Activated T-cell treated with anti-CD3 and anti-CD28 coated beads, Interleukin-2, amount 50 U/mL, for 72 hours (primary cell): ENCODE measurements at regions not wholly inside any gene's neighbourhood (a gene's known extent, or its start where the extent isn't known, plus 50 kb on each side); places are given as distances from the start of the nearest gene placed in this dataset.
A peak's percentile ranks its signal among the peaks of the same experiment; 100 is the strongest.

ENCODE experiments used
- ATAC-seq, 2 donors: fragments of 150-1000 bp; cut with Tn5 transposase; replicated peaks in 1 of 2; 2 replicates each; pipeline ENCODE4 v1.10.0; 2021; ENCODE audit warnings: moderate library complexity in 2 of 2, mild to moderate bottlenecking in 1 of 2
- DNase-seq, 2 donors: peaks; one replicate each; pipeline ENCODE4 v3.0.0; 2021 to 2022; ENCODE audit warnings: mixed read lengths in 1 of 2
- H3K27ac Mint-ChIP-seq: one replicate; pipeline ENCODE4 v1.8.0; 2022; ENCODE audit warnings: mild to moderate bottlenecking, moderate library complexity, mixed read lengths
- H3K27me3 Mint-ChIP-seq: one replicate; pipeline ENCODE4 v1.8.0; 2022; ENCODE audit warnings: low read depth, mixed read lengths
- H3K36me3 Mint-ChIP-seq, 2 donors: one replicate each; pipeline ENCODE4 v1.8.0; 2022; ENCODE audit warnings: mixed read lengths in 2 of 2, mild to moderate bottlenecking in 1 of 2; ENCODE audit not compliant: insufficient read depth in 2 of 2
- H3K4me1 Mint-ChIP-seq: one replicate; pipeline ENCODE4 v1.8.0; 2022; ENCODE audit warnings: low read depth, mixed read lengths
- H3K4me3 Mint-ChIP-seq, 2 donors: one replicate each; pipeline ENCODE4 v1.8.0; 2022; ENCODE audit warnings: mild to moderate bottlenecking in 2 of 2, mixed read lengths in 2 of 2, moderate library complexity in 2 of 2
- H3K9me3 Mint-ChIP-seq, 2 donors: one replicate each; pipeline ENCODE4 v1.8.0; 2022; ENCODE audit warnings: mixed read lengths in 2 of 2

DNA sequence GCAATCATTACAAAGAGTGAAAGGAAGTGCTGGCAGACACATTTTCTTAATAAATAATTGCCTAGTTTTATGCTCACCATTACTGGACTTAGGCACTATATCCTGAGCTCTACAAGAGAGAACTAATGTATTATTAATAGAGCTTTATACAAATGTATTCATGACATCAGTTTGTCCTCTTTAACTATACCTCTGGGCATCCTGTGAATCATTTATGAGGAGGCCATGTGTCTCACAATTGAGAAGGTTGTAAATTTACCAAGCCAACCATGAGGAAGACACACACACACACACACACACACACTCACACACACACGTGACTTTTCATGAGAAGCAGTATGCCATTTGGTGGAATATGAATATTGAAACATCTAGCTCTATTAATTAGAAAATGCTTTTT is 728.2 kb downstream of the ARAP2 start:
- Mint-ChIP-seq H3K9me3 (peaks cover 3 to 7% of the 10 kb centered on the region in 2 donors), H3K27ac (no peak overlapping the region), H3K27me3 (no peaks in the 10 kb centered on the region), H3K36me3 (no peaks in the 10 kb centered on the region), H3K4me3 (no peak overlapping the region), H3K4me1 (no peaks in the 10 kb centered on the region)
- DNase-seq (no peak), ATAC-seq (no peak)

DNA sequence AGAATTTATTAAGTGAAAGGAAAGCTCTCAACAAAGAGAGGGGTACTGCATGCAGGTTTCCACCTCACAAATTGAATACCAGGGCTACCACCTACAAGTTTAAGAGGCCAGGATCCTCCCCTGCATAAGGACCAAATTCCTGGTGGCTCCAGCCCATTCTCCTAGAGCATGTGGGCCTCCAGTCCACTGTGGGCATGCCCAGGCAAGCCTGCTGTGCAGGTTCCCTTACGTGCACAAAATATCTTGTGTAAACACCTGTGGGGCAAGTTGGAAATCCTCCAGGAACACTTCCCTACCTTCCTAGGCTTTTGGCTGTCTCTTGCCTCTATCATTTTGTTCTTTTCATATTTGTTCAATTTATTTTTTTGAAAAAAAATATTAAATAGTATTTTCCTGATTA is 724.3 kb downstream of the ARAP2 start:
- H3K27me3 Mint-ChIP-seq: no peaks in the 10 kb centered on the region
- H3K27ac Mint-ChIP-seq: no peak overlapping the region
- H3K9me3 Mint-ChIP-seq: peaks cover 2 to 5% of the 10 kb centered on the region in 2 donors
- H3K4me3 Mint-ChIP-seq: no peak overlapping the region
- H3K4me1 Mint-ChIP-seq: no peaks in the 10 kb centered on the region
- DNase-seq: no peak
- ATAC-seq: no peak
- no peaks in the 10 kb centered on the region for H3K36me3 Mint-ChIP-seq

DNA sequence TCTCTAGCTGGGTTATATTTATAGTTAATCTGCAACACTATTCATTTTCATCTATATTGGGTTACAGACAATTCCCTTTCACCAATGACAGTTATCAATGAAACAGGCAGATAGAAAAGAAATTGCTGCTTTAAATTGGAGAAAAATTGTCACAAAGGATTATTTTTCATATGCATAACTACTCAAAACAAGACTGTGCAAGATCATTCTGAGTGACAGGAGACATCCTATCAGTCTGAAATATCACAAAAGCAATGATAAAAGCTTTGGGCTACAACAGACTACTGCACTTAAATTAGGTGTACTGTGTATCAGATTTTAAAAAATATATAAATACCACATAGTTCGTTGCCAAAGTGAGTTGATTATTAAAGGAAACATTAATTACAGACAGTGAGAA is 722.6 kb downstream of the ARAP2 start:
- no peaks in the 10 kb centered on the region for H3K4me1 Mint-ChIP-seq
- no peaks in the 10 kb centered on the region for H3K27me3 Mint-ChIP-seq
- no peak for DNase-seq
- ATAC-seq: no peak
- no peak overlapping the region for H3K27ac Mint-ChIP-seq
- H3K36me3 Mint-ChIP-seq: no peaks in the 10 kb centered on the region
- H3K9me3 Mint-ChIP-seq: peaks cover 2 to 5% of the 10 kb centered on the region in 2 donors
- no peak overlapping the region for H3K4me3 Mint-ChIP-seq

DNA sequence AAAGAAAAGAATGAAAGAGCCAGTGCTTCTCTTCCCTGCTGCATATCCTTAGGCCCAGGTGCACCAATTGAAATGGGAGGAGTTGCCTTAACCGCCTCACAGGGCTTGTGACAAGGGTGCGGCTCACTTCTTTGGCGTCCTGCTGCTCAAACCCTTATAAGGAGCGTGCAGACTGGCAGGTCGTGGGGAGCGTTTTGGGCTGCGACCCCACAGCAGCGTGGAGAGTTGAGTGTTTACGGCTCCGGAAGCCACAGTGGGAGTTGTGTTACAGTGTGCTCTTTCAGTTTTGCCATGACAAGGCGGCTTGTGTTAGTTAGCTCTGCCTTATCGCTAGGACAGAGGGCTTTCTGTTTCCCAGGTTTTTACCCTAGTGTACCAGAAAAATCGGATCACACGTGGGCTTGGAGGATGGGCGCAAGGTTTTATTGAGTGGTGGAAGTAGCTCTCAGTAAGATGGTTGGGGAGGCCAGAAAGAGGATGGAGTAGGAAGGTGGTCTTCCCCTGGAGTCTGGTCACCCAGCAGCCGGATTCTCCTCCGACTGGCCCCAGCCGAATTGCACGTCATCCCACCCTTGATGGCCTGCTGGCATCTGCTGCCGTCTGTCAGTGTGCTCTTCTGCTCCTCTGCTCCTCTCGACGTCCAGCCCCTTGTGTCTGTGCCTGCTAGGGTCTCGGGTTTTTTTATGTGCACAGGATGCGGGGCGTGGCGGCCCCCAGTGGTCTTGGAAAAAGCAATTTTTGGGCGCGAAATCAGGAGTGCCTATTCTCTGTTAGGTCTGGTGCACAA is 718.9 kb downstream of the ARAP2 start:
- no peak overlapping the region for H3K27ac Mint-ChIP-seq
- H3K9me3 Mint-ChIP-seq: peaks cover 2 to 5% of the 10 kb centered on the region in 2 donors
- H3K27me3 Mint-ChIP-seq: no peaks in the 10 kb centered on the region
- DNase-seq (no peak), ATAC-seq (peak; percentile 17 to 31)
- H3K36me3 Mint-ChIP-seq: no peaks in the 10 kb centered on the region
- H3K4me1 Mint-ChIP-seq: no peaks in the 10 kb centered on the region
- no peak overlapping the region for H3K4me3 Mint-ChIP-seq

DNA sequence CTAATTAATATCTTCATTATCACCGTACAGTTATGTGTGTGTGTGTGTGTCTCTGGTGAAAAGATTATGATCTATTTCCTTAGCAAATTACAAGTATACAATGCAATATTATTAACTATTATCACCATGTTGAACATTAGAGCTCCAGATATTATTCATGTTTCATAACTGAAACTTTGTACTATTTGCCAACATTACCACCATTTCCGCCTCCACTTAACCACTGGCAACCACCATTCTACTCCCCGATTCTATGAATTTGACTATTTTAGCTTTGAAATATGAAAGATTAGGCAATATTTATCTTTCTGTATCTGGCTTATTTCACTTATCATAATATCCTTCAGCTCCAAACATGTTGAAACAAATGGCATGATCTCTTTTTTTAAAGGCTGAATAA is 717.9 kb downstream of the ARAP2 start:
- H3K27me3 Mint-ChIP-seq: no peaks in the 10 kb centered on the region
- peaks cover 0 to 2% of the 10 kb centered on the region in 2 donors for H3K9me3 Mint-ChIP-seq
- H3K36me3 Mint-ChIP-seq: no peaks in the 10 kb centered on the region
- H3K27ac Mint-ChIP-seq: no peak overlapping the region
- H3K4me1 Mint-ChIP-seq: no peaks in the 10 kb centered on the region
- ATAC-seq (no peak), DNase-seq (no peak)
- no peak overlapping the region for H3K4me3 Mint-ChIP-seq

DNA sequence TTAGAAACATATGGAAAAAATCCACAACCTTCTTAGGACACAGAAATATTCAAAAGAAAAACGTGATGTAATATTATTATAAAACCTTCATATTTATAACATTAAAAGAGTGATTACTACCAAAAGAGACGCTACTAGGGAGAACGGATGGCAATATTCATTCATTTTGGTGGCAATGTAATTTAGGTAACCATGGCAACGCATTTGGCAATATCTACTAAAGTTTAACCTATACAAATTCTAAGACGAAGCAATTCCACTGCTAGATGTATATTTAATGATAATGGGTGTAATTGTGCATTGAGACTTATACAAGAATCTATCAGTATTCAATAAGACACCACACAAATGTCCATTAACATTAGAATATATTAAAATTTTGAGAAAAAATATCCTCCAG is 709.4 kb downstream of the ARAP2 start:
- H3K27ac Mint-ChIP-seq: no peak overlapping the region
- no peaks in the 10 kb centered on the region for H3K4me1 Mint-ChIP-seq
- H3K9me3 Mint-ChIP-seq: peaks cover 0 to 1% of the 10 kb centered on the region in 2 donors
- H3K27me3 Mint-ChIP-seq: no peaks in the 10 kb centered on the region
- no peaks in the 10 kb centered on the region for H3K36me3 Mint-ChIP-seq
- ATAC-seq (no peak), DNase-seq (no peak)
- H3K4me3 Mint-ChIP-seq: no peak overlapping the region

DNA sequence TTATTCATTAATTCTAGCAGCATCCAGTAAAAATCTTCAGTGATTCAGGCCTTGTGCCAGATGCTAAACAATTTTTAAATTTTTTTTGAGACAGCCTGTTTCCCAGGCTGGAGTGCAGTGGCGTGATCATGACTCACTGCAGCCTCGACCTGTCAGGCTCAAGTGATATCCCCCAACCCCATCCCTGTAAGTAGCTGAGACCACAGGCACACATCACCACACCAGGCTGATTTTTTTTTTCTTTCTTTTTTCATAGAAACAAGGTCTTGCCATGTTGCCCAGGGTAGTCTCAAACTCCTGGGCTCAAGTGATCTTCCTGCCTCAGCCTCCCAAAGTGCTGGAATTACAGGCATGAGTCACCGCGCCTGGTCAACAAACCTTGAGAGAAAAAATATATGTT is 705.5 kb downstream of the ARAP2 start:
- no peak for ATAC-seq
- Mint-ChIP-seq H3K9me3 (peaks cover 2 to 3% of the 10 kb centered on the region in 2 donors), H3K27me3 (no peaks in the 10 kb centered on the region)

DNA sequence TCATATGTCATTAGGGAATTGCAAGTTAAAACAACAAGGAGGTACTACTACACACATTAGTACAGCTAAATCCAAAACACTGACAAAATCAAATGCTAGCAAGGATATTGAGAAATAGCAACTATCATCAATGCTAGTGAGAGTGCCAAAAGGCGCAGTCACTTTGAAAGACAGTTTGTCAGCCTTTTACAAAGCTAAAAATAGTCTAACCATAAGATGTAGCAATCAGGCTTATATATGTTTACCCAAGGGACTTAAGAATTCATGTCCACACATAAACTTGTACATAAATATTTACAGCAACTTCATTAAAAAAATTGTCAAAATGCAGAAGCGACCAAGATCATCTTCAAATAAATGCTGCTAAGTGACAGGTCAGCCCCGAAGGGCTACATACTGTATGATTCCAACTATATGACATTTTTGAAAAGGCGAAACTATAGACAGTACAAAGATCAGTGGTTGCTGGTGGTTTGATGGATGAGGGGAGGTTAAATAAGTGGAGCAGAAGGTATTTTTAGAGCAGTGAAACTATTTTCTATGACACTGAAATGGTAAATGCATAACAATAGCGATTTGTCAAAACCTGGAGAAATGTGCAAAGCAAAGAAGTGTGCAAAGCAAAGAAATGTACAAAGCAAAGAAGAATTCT is 704.8 kb downstream of the ARAP2 start:
- Mint-ChIP-seq H3K9me3 (peaks cover 2 to 3% of the 10 kb centered on the region in 2 donors), H3K36me3 (no peaks in the 10 kb centered on the region), H3K27me3 (no peaks in the 10 kb centered on the region), H3K4me1 (no peaks in the 10 kb centered on the region), H3K27ac (no peak overlapping the region), H3K4me3 (no peak overlapping the region)
- ATAC-seq (no peak), DNase-seq (no peak)

More for the DNA sequence above, 705.5 kb downstream of the ARAP2 start:
- DNase-seq: no peak
- no peaks in the 10 kb centered on the region for H3K4me1 Mint-ChIP-seq
- no peak overlapping the region for H3K4me3 Mint-ChIP-seq
- H3K36me3 Mint-ChIP-seq: no peaks in the 10 kb centered on the region
- no peak overlapping the region for H3K27ac Mint-ChIP-seq

DNA sequence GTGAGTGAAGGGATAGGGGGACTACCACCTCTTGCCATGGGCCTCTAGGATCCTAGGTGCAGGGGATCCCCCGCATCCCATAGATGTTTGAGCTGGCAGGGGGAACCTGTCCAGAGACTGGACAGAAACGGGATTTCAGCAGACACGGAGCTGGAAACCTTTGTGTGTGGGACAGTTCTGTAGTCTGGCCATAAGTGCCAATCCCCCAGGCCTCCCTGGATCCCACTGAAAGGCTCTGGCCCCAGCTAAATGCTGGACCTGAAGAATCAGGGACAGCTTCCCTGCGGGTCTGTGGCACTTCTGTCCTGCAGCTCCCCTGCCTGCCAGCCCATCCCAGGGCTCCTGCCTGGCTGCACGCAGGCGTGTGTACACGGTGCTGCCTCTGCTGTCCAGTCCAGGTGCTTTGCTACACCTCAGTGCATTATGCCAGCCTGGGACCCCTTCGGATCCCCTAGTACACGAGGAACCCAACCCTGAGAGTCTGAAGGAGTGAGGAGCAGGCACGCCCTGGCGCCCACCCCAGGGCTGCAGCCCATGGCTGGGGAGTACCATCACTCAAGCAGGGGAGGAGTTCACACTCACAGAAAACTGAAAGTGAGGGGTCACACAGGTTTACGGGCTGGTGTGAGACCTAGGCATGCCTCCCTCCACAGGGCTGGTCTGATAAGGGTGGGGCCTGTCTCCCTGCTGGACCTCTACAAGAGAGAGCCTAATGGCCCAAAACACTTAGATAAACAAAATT is 703.0 kb downstream of the ARAP2 start:
- no peaks in the 10 kb centered on the region for H3K4me1 Mint-ChIP-seq
- H3K27me3 Mint-ChIP-seq: no peaks in the 10 kb centered on the region
- no peak overlapping the region for H3K27ac Mint-ChIP-seq
- H3K9me3 Mint-ChIP-seq: peaks cover 2 to 3% of the 10 kb centered on the region in 2 donors
- no peak for DNase-seq
- H3K4me3 Mint-ChIP-seq: no peak overlapping the region
- no peak for ATAC-seq
- H3K36me3 Mint-ChIP-seq: no peaks in the 10 kb centered on the region

DNA sequence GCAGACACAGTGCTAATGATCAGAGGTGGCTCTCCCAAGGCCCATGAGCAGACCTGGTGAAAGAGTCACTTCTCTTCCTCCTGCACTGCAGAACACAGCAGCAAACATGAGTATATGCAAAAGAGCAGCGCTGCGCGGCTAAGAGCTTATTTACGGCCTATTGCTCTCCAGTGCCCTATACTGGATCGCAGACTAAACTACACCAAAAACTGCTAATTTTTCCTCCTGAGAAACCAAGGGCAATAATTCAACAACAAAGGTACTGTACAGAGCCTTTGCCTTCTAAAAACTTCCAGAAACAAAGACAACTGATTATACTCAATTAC is 702.5 kb downstream of the ARAP2 start:
- H3K9me3 Mint-ChIP-seq: peaks cover 2 to 3% of the 10 kb centered on the region in 2 donors
- DNase-seq (no peak), ATAC-seq (no peak)

DNA sequence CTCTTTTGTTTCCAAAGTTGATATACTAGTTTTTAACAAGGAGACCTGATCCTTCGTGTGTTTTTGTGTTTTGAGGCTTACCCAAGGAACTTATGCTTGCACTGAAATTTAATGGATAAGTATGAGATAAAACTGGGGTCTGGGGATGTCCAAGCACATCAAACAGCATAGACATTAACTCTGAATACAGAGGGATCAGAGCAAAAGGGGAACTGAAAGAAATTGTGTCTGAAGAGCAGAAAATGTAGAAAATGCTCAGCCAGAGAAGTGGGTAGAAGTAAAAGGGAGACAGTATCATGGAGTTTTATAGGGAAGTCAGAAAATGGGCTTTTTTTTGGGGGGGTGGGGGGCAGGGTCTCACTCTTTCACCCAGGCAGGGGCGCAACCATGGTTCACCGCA is 695.4 kb downstream of the ARAP2 start:
- Mint-ChIP-seq H3K27me3 (no peaks in the 10 kb centered on the region), H3K4me1 (no peaks in the 10 kb centered on the region), H3K27ac (no peak overlapping the region), H3K36me3 (no peaks in the 10 kb centered on the region), H3K9me3 (peaks cover 2 to 3% of the 10 kb centered on the region in 2 donors), H3K4me3 (no peak overlapping the region)
- ATAC-seq (no peak), DNase-seq (no peak)

More for the DNA sequence above, 702.5 kb downstream of the ARAP2 start:
- Mint-ChIP-seq H3K36me3 (no peaks in the 10 kb centered on the region), H3K4me1 (no peaks in the 10 kb centered on the region), H3K27me3 (no peaks in the 10 kb centered on the region), H3K27ac (no peak overlapping the region), H3K4me3 (no peak overlapping the region)

DNA sequence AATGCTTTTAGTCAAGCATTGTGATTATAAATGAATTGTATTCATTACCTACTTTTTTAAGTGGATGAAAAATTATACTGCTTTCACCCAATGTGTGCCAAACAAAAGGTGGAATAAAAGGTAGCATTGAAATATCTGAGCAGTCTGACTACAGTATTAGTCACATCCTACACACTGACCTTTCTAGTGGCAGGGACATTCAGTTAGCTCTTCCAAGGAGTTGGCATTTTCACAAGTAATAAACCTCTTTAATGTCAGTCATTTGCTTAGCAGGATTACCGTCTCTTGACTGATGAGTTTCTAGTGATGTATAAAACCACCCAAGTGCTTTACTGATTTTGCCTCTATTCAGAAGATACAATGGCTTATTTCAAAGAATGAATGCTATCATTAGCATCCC is 687.9 kb downstream of the ARAP2 start:
- H3K4me3 Mint-ChIP-seq: no peak overlapping the region
- no peaks in the 10 kb centered on the region for H3K27me3 Mint-ChIP-seq
- DNase-seq (no peak), ATAC-seq (no peak)
- H3K9me3 Mint-ChIP-seq: peaks cover 0 to 3% of the 10 kb centered on the region in 2 donors
- H3K4me1 Mint-ChIP-seq: no peaks in the 10 kb centered on the region
- H3K27ac Mint-ChIP-seq: no peak overlapping the region
- H3K36me3 Mint-ChIP-seq: no peaks in the 10 kb centered on the region

DNA sequence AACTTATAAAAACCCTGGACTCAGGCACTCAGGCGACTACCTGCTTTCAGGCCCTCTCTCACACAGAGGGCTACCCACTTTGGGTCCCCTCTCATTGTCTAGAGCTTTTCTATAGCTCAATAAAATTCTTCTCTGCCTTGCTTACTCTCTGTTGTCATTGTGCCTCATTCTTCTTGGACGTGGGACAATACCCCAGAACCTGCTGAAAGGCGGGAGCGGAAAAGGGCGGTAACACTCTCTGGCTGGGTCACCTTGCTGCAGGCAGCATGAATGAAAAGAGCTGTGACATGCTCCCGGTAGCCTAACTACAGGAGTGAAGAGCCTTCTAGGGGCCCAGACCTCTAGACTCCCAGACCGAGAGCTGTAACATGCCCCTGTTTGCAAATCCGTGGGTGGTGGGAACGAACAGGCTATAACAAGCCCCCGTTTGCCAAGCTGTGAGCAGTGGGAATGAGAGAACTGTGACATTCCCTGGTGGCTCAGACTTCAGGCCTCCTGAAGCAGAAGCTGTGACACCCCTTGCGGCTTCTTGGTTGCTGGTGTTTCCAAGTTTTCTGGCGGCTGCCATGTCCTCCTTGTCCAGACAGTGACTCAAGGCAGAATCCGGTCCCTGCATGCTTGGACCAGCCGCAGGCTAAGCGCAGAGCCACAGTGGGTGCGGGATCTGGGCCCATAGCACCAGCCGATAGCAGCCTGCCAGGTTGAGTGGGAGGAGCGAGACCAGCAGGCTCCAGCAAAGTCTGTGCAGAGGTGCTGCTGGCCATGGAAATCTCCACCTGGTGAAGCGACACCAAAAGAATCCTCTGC is 684.6 kb downstream of the ARAP2 start:
- H3K27ac Mint-ChIP-seq: no peak overlapping the region
- H3K4me3 Mint-ChIP-seq: no peak overlapping the region
- ATAC-seq: no peak
- H3K9me3 Mint-ChIP-seq: peaks cover 0 to 3% of the 10 kb centered on the region in 2 donors
- DNase-seq: no peak
- H3K36me3 Mint-ChIP-seq: no peaks in the 10 kb centered on the region
- H3K4me1 Mint-ChIP-seq: no peaks in the 10 kb centered on the region
- no peaks in the 10 kb centered on the region for H3K27me3 Mint-ChIP-seq
